ENCODE measurements at regions not wholly inside any gene's neighbourhood (a gene's known extent, or its start where the extent isn't known, plus 50 kb on each side); places are given as distances from the start of the nearest gene placed in this dataset.

DNA sequence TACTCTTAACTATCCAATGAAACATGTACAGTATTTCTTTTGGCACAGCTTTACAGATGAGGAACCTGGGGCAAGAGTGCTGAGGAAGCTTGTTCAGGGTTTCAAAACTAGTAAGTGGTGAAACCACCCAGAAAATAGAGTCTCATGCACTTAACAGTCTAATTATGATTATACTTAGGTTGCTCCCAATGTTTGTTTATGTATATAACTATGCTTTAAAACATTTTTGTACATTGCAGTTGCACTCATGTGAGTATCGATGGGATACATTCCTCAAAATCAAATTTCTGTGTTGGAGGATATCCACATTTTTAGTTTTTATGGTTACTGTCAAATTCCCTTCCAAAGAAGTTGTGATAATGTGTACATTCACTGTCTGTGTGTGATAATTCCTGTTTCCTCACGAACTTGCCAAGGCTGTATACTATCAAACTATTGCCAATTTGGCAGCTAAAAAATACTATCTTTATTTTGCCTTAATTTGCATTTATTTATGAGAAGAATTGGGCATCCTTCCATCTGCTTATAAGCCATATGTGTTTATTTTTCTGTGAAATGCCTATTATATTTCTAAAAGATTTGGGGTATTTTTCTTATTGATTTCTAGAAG is 143.9 kb upstream of the SSTR1 start:
- H3K4me3 ChIP-seq (ENCODE audit: low read depth, low read length) = no peak overlapping the region

GRCh38 chr14:38065106-38065762 is 142.5 kb upstream of the SSTR1 start:
- TF ChIP-seq CTCF (IDR thresholded peaks at IDR 0.05; ENCODE audit: borderline replicate concordance, insufficient read depth, low read depth, low read length) = no peak
- no peak overlapping the region for H3K4me3 ChIP-seq (ENCODE audit: low read depth, low read length)

More for the DNA sequence above, 143.9 kb upstream of the SSTR1 start:
- no peak for TF ChIP-seq CTCF (IDR thresholded peaks at IDR 0.05; ENCODE audit: borderline replicate concordance, insufficient read depth, low read depth, low read length)

DNA sequence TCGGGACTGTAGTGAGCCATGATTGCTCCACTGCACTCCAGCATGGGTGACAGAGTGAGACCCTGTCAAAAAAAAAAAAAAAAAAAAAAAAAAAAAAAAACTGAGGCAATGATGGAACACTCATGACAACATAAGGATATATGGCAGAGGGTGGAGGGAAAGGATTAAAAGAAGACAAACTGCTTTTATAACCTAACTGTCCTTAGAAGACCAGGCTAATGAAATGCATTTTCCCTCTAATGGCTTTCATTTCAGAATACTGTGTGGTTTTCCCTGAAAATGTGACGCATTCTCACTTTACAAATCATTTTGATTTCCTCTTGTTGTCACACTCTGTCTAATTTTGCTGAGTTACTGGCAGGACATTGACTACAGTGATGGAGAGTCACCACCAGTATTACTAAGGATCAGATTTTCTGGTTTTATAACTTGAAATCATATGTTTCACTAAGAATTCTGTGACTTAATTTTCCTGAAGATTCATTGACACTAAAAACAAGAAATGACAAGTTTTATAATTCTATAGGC is 137.6 kb upstream of the SSTR1 start:
- H3K4me3 ChIP-seq (ENCODE audit: low read depth, low read length) = no peak overlapping the region
- no peak for TF ChIP-seq CTCF (IDR thresholded peaks at IDR 0.05; ENCODE audit: borderline replicate concordance, insufficient read depth, low read depth, low read length)

DNA sequence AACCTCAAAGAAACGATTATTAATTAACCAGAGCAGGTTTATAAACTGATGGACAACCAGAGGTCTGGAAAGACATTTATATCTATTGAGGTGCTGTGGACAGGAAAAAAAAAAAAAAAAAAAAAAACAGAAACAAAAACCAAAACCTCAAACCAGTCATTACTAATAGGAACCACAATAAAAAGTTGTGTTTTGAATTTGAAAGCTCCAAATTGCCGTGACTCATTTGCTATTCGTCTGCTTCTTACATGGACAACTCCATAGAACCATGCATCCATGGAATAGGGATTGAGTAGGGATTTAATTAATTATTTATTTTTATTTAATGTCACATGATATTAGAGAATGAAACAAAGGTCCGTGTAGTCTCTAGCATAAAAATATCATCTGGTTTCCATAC is 134.1 kb upstream of the SSTR1 start:
- no peak for TF ChIP-seq CTCF (IDR thresholded peaks at IDR 0.05; ENCODE audit: borderline replicate concordance, insufficient read depth, low read depth, low read length)
- no peak overlapping the region for H3K4me3 ChIP-seq (ENCODE audit: low read depth, low read length)

DNA sequence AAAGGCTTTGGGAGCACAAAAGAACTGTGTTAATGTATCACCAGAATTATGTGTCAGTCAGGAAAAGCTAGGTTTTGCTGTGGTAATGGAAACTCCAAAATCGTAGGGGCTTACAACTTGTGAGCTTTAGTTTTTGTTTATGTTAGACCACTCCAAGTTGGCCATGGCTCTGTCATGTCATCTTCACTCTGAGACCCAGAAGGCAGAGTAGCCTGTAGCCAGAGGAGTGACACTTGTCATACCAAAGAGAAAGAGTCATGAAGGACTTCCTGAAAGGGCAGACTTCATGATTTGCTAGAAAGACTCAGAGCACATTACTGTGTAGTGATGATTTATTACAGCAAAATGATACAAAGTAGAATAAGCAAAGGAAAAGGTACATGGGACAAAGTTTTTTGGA is 133.6 kb upstream of the SSTR1 start:
- H3K4me3 ChIP-seq (ENCODE audit: low read depth, low read length) = no peak overlapping the region
- TF ChIP-seq CTCF (IDR thresholded peaks at IDR 0.05; ENCODE audit: borderline replicate concordance, insufficient read depth, low read depth, low read length) = no peak

GRCh38 chr14:38074754-38075153 is 132.9 kb upstream of the SSTR1 start:
- TF ChIP-seq CTCF (IDR thresholded peaks at IDR 0.05; ENCODE audit: borderline replicate concordance, insufficient read depth, low read depth, low read length) = no peak
- H3K4me3 ChIP-seq (ENCODE audit: low read depth, low read length) = no peak overlapping the region

GRCh38 chr14:38078393-38078792 is 129.3 kb upstream of the SSTR1 start:
- no peak for TF ChIP-seq CTCF (IDR thresholded peaks at IDR 0.05; ENCODE audit: borderline replicate concordance, insufficient read depth, low read depth, low read length)

More at GRCh38 chr14:38078393-38078792, 129.3 kb upstream of the SSTR1 start:
- no peak overlapping the region for H3K4me3 ChIP-seq (ENCODE audit: low read depth, low read length)

Measured in GM12875 (cell line).